Inflammatory macrophage treated with lipopolysaccharide for 4 hours (primary cell): ENCODE measurements at regions not wholly inside any gene's neighbourhood (a gene's known extent, or its start where the extent isn't known, plus 50 kb on each side); places are given as distances from the start of the nearest gene placed in this dataset.

Experiments
- DNase-seq: peaks from one replicate; pipeline ENCODE4 v3.0.0-alpha.2; 2020

DNA sequence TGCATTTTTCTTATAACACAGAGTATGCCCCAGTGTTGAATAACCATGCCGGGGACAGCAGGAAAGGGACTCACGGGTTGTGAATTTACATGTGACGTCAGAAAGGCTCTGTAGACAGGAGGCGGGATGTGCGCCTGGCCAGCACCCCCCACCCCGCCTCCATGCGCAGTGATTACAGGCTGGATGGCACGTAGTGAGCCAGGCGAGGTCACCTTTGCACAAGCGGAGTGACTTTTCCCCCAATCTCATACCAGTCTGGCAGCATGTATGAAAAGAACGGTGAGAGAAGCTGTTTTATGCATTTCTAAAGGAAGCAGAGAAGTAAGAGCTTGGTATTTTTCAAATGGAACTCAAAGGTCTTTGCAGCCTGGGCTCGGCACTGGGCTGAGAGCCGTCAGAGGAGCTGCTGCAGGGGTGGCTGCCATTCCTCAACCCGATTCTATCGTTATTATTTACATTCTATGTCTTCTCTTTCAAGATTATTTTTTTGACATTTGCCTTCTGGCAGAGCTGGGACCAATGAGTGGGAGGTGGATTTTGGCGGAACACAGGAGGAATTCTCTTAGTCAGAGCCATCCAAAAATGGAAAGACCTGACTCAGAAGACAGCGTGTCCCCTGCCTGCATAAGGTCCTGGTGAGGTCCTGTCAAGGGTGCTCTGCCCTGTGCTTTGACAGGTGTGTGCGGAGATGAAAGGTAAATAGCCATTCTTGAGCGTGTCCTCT is 115.6 kb upstream of the SLC45A1 start:
- no peak for DNase-seq

- no peak for DNase-seq
Measured at GRCh38 chr1:8201331-8201861, 116.5 kb upstream of the SLC45A1 start.

DNA sequence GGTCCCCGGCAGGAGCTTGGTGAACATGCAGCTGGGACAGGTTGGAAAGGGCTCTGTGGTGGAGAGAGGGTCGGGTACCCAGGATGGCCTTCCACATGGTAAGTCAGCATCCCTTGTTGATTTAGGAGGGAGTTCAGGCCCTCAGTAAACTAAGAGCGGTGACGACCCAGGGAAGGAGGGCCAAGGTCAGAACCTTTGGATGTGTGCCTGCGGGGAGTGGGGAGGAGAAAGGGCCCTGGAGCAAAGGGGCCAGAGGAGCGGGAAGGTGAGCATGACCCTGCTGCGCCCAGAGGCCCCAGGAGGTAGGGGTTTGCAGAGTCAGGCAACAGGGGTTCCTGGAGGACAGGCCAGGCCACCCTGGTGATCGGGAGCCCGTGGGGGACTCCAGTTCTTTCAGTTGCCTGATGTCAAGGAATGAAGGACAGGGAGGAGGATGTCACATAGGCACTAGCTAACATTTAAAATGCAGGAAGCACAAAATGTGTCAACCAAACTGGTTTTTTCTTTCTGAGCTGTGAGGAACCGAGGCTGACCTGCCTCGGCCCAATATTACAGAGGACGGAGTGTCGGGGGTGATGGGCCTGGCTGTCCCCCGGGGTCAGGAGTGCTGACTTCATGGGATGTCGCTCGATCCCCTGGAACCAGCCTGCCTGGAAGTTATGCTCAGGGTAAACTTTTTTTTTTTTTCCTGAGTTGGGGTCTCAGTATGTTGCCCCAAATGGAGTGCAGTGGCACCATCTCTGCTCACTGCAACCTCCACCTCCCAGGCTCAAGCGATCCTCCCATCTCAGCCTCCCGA is 117.4 kb upstream of the SLC45A1 start:
- no peak for DNase-seq

DNA sequence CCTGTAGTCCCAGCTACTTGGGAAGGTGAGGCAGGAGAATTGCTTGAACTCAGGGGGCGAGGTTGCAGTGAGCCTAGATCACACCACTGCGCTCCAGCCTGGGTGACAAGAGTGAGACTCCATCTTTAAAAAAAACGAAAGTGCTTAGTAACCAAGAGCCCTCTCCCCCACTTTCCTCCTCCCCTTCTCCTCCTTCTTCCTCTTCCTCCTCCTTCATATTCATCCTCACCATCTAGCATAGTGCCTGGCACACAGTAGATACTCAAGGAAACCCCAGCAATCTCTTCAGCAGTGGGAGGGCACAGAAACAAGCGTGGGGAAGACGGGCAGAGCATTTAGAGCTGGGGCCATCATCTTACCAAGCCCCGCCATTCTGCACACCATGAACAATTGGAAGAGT is 119.4 kb upstream of the SLC45A1 start:
- DNase-seq = no peak

- DNase-seq = no peak
Measured at GRCh38 chr1:8197493-8198282, 120.2 kb upstream of the SLC45A1 start.

DNA sequence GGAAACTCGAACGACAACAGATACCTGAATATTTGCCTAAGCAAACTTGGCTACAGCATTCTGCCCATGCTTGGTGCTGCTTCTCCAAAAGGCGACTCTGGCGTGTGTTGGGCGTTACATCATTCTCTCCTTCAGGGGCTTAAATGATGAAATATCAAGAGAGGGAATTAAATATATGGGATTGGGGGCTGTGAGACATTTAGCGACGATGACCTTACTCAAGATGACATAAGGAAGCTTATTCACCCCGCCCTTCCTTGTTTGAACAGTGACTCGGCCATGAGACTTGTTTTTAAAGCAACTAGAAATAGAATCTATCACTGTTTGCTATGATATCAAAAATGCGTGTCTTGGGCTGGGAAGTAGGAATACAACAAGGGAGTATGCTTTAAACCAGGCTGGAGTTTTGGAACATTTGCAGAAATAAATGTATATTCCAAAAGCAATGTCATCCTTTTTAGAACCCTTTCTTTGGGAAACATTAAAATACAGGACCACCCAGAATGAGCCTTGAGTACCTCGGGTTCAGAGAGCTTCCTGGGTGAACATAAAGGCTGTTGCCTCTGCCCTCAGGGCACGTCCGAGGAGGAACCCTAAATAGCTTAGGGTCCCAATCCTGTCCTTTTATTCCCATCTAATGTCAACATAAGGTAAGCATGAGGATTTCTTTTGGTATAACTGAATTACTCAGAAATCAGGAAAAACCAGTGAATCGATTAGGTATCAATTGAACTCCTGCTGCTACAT is 123.3 kb upstream of the SLC45A1 start:
- DNase-seq = peak; percentile 66

DNA sequence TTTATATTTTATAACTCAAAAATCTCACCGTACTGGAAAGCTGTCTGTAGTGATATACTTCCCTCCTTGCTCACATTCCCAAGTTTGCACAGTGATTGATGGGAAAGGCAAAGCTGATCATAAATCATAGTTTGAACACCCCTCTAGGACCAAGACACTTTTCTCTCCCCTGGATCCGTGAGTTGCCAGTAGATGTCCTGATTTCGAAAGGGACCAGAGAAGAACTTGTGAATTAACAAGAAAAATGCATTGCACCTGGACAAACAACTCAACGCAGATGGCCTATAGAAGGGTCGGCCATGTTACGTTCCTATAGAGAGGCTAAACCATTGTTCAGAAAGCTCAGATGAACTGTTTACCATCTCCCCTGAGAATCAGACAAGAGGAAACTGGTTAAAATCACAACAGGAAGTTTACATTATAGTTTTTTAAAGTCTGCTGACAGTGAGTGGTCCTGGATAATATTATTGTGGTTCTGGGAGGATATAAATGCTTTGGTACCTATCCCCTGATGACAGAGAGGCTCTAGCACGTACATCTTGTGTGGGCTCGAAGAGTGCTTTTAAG is 124.0 kb upstream of the SLC45A1 start:
- DNase-seq = no peak

DNA sequence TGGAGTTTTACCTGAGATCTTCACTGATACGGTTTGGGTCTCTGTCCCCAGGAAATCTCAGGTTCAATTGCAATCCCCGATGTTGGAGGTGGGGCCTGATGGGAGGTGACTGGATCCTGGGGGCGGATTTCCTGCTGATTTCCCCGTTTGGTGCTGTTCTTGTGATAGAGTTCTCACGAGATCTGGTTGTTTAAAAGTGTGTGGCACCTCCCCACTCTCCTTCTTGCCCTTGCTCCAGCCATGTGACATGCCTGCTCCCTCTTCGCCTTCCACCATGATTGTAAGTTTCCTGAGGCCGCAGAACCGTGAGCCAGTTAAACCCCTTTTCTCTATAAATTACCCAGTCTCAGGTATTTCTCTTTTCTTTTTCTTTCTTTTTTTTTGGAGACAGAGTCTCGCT is 126.4 kb upstream of the SLC45A1 start:
- DNase-seq = no peak

DNA sequence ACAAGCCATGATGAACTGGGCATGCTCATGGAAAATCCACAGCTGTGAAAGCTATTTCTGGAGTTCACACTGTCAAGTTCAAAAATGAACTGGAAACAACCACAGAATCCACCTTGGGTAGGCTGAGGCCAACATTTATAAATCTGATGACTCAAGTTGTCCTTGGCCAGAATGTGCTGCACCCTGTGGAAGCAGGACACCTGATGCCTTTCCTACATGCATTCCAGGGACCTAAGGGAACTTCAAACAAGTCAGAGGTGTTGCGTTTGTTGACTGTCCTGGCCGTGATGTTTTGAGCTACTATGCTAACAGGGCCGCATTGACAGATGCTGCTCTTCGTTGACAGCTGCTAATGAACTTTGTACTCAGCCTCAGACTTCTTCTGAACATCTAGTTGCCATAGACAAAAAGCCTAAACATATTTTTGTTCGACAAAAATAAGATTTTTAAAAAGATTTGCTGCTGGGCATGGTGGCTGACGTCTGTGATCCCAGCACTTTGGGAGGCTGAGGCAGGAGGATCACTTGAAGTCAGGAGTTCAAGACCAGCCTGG is 127.9 kb upstream of the SLC45A1 start:
- DNase-seq = no peak

- DNase-seq = no peak
Measured at GRCh38 chr1:8185400-8185799, 132.5 kb upstream of the SLC45A1 start.

GRCh38 chr1:8184301-8184700 is 133.6 kb upstream of the SLC45A1 start:
- no peak for DNase-seq

- peak; percentile 76 for DNase-seq
Measured at GRCh38 chr1:8182034-8182761, 135.7 kb upstream of the SLC45A1 start.

DNA sequence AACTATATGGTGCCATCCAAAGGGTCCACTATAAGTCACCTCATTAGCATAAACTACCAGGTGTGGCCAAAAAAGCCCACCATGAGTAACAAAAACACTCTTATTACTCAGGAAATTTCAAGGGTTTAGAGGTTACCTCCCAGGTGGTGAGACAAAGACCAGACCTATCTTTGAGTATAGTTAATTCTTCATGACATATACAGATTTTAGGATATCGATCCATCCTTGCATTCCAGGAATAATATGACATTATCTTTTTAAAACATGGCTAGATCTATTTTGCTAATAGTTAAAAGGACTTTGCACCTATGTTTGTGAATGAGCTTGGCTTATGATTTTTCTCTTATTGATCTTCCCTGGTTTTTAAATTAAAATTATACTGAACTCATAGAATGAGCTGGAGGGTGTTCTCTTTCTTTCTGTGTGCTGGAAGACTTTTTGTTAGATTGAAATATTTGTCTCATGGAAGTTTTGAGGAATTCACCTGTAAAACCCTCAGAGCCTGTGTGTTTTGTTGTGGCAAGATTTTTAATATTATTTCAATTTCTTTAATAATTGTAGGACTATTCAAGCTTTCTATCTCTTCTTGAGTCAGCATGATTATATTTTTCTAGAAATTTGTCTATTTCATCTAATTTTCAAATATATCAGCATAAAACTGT is 138.7 kb upstream of the SLC45A1 start:
- no peak for DNase-seq

- no peak for DNase-seq
Measured at GRCh38 chr1:8176279-8176678, 141.6 kb upstream of the SLC45A1 start.

- no peak for DNase-seq
Measured at GRCh38 chr1:8174807-8175206, 143.1 kb upstream of the SLC45A1 start.

DNA sequence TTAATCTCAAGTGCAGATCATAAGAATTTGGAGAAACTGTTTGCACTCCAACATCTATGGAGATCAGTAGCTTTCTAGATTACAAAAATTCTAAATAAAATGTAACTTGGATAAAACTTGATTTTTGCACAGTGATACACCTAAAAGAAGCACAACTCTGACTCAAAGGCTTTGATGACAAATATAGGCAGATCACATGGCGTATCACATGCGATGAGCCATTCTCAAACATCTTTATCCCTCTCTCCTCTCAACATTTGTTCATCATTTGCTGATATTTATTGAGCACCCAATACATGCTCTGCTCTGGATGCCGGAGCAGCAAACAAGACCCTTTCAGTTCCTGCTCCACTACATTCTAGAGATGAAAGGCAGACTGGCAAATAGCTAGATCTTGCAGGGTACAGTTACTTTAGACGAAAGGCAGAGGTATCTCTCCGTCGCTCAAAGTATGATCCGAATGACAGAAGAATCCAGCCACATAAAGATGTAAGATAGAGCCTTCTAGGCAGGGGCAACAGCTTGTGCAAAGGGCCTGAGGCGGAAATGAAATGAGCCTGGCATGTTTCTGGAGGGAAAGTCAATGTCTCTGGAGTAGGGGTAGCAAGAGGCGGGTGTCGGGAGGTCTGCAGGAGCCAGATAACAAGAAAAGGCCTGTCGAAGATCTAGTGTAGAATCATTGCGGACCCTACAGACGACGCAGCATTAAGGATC is 145.8 kb upstream of the ERRFI1 start:
- no peak for DNase-seq

- DNase-seq = no peak
Measured at GRCh38 chr1:8170059-8170835, 144.1 kb upstream of the ERRFI1 start.

DNA sequence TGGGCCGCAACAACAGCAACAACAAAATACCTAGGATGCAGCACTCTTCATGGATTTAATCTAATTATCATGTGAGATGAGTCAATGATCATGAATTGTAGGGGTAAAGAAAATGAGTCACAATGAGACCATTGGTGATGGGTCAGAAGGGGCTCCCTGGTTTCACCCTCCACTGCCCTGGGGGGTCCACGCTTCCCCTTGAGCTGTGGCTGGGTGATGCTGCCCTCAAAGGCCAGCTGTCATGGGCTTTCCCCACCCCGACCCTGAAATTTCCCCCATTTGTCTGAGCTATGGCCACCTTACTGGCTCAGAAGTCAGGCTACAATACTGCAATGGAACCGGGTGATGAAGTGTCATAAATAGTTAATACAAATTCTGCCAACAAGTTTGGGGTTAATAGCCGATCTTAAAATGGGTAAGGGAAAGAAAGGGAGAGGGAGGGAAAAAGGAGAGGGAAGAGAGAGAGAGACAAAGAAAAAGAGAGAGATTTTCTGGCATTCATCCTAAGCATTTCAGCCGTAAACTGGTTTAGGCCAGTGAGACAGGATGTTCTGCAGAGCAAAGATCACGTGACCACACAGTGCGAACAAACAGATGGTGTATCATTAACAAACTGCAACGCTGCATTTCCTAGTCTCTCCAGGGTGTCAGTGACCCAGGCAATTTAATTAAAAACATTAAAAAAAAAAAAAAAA is 143.4 kb upstream of the ERRFI1 start:
- peak; percentile 7 for DNase-seq

DNA sequence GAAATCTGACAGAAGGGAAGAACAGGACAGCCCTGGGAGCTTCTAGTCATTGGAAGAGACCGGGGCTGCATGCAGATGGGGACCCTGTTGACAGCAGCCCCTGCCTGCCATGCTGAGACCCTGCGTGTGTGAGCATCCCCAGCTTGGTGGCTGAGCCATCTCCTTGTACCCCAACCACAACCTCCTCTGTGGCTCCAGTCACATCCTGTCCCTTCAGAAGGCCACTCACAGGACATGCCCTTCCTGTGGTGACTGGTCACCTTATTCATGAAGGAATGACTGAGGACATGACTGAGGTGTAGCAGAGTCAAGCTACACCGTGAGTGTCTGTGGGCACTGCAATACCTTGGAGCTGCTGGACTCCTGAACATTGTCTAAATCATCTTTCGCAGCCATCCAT is 141.8 kb upstream of the ERRFI1 start:
- DNase-seq = no peak
